NCI-H524 treated with DMSO at 0.1 percent for 48 hours (cell line): ENCODE measurements at regions not wholly inside any gene's neighbourhood (a gene's known extent, or its start where the extent isn't known, plus 50 kb on each side); places are given as distances from the start of the nearest gene placed in this dataset.
"Not testable (repeated sequence)": the region's sequence is repeated elsewhere in the genome, so short reads cannot be mapped to it uniquely, and the experiment has no call there.

Experiments used
- DNase-seq: peaks from one replicate; lab custom pipeline; 2025; lab: John Stamatoyannopoulos, UW

DNA sequence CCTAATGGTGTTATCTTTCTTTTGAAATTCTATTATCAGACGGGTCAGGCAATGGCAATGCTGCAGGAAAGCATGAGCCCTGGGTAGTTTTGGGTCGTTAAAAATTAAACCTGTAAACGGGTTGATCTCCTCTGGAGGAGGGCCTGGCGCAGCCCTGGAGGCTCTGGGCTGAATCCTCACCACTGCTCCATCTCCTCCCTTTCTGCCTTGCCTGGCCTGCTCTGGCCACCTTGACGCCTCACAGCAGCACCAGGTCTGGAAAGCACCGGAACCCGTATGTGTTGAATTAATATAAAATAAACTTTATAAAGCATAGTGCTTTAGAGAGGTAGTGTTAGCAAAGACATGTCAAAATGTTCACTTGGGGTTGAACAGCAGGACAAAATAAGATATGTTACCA is 316.1 kb downstream of the LNPK start:
- no peak for DNase-seq

DNA sequence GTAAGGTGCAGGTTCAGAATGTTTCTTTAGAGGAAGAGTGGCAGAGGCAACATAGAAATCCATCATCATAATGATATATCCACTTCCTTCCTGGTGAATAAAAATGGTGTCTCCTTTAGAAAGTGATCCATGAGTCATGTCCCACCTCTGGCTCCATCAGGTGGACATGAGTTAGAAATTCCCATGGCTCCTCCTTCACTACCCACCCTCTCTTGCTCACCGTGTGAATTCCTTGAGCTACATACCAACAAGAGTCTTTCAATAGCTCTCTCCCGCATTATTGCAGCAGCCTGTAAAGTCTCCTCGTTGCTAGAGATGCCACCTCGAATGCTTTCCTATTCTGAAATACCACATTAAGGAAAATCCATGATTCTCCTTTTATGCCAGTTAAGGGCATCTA is 317.6 kb downstream of the LNPK start:
- no peak for DNase-seq

DNA sequence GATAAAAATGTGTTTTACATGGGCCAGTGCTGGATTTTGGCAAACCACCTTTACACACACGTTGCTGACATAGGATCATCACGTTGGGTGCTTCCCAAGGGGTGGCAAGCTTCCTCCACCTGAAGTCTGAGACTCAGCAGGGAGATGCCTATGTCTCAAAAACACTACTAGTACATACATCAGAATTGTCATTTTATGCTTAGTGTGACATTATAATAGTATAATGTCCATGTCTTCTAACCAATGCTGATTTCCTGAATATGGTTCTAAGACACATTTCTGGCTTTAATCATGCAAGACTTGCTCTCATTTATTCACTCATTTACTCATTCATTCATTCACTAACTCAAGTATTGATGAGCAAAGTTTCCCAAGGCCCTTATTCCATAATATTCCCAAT is 322.3 kb downstream of the LNPK start:
- no peak for DNase-seq

DNA sequence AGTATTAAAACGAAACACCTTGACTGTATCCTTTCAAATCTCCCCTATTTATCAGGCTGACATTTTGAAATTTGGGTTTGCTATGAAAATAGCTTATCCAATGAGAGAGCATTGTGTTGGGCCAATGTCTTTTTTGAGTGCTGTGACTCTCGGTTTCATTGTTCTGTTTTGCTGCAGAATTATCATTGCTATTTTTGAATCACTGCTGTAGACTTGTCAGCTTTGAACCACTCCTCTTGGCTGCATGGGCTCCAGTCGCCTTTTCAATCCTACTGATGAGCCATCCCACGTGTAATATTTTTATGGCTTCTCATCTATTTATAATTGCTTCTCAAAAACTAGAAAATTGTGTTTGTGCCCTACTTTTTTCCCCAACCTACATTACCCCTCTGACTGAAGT is 322.8 kb downstream of the LNPK start:
- no peak for DNase-seq

DNA sequence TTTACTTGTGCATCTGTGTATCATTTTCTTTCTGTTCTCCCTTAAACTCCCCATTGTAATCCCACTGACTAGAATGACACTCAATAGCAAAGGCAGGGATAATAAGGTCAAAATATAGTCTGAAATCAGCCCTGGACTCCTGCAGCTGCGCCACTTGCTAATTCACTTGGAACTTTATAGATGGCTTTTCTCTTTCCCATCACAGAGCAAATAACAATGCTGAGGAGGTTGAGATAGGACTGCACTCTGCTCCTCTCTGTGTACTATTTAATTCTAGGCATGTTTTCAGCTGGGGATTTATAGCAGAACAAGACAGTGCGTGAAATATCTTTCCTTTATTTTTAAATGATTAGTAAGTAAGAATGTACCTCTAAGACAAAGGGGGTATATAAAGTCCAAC is 324.2 kb downstream of the LNPK start:
- no peak for DNase-seq

DNA sequence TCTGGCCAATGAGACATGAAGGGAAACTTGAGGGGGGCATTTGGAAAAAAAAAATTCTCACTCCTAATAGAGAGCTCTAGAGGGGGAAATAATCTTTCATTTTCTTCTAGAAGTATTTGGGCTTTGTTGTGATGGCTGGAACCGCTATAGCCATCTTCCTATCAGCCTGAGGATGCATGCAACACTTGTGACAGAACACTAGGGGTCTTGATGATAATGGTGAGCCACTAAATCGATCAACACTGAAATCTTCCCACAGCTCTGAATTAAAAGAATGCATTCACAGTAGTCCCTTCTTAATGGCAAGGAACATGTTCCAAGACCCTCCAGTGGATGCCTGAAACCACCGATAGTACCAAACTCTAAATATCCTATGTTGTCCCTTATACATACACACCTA is 325.3 kb downstream of the LNPK start:
- no peak for DNase-seq

DNA sequence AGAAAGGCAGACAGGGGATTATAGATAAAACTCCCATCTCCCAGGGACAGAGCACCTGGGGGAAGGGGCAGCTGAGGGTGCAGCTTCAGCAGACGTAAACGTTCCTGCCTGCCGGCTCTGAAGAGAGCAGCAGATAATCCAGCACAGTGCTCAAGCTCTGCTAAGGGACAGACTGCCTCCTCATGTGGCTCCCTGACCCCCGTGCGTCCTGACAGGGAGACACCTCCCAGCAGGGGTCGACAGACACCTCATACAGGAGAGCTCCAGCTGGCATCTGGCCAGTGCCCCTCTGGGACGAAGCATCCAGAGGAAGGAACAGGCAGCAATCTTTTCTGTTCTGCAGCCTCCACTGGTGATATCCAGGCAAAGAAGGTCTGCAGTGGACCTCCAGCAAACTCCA is 333.3 kb downstream of the LNPK start:
- DNase-seq = not testable (repeated sequence)

DNA sequence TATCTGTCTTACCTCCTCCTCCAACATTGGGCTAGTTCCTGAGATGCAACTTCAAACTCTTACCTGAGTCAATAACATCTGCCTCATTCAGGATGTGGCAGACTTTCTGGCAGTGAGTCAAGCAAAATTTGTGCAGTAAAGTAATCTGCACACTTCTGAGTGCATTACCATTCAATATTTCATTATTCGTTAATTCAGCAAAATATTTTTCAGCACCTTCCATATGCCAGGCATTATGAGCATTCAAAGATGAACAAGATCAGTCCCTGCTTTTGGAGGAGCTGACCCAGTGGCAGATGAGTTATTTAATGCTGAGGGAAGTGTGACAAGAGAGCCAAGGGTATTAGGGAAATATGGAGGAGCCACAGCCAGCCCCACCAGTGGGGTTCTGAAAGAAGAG is 339.7 kb downstream of the LNPK start:
- no peak for DNase-seq

DNA sequence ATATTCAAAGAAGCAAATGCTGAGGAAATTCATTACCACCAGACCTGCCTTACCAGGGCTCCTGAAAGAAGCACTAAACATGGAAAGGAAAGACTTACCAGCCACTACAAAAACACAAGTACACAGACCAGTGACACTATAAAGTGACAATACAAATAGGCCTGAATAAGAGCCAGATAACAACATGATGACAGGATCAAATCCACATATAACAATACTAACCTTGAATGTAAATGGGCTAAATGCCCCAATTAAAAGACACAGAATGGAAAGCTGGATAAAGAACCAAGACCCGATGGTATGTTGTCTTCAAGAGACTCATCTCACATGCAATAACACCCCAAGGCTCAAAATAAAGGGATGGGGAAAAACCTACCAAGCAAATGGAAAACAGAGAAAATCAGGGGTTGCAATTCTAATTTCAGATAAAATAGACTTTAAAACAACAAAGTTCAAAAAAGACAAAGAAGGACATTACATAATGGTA is 353.4 kb downstream of the LNPK start:
- no peak for DNase-seq

DNA sequence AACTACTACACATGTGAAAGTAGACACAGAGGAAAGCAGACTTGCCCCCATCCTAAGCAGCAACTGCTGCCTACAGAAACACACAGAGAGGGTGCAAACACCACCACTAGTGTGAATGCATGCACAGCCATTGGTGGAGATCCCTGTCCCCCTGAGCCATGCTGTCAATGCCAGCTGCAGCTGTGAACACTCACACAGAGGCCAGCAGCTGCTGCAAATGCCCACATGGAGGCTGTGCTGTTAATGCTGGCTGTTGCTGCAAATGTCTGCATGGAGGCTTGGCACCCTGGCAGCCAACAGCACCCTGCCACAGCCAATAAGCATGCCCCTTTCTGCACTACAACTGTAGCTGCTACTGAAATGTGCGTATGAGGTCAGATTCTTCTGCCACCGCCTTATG is 355.0 kb downstream of the LNPK start:
- DNase-seq = no peak

DNA sequence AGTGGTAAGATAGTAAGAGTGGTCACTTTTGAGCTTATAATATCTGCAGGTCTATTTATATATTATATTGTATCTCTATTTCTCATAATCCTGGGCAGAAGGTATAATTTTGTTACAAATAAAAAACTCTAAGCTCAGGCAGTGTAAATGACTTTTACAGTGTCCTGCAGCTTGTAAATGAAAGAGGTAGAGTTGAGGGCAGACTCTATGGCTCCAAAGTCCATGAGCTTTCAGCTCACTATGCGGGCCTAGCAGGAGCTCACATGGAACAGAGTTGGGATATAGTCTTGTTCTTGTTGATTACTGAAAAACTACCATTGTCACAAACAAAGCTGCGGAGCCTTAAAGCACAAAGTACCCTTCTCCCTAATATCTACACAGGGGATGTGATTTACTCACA is 361.4 kb downstream of the LNPK start:
- no peak for DNase-seq

DNA sequence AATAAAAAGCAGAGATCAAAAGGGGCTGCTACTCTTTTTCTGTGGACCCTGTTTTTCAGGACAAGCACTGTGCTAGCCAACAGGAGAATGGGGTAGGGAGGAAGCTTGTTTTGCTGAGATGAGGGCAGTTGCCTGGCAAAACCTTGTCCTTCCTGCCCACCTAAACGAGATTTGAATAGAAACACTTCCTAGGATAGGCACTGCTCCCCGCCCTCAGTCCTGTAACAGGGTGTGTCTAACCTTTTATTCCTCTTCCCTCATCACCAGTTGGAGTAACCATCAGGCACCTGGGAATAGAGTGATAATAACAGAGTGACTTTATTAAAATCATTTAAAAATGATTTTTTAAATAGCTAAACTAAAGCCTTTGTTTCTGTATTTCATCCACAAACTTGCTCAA is 368.8 kb downstream of the LNPK start:
- DNase-seq = no peak

DNA sequence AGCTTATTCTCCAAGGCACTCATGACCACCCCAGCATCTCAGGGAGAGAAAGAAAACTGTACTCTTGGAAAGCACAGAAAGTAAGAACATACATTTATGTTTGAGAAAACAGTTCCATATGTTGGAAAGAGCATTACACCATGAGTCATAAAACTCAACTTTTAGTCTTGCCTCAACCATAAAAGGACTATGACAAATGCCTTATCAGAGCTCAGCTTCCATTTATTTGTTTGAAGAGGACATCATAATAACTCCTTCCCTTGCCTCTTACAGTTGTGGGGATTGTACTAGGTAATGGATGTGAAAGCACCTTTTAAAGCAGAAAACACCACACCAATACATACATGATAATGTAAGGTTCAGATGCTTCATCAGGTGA is 370.8 kb downstream of the LNPK start:
- no peak for DNase-seq

DNA sequence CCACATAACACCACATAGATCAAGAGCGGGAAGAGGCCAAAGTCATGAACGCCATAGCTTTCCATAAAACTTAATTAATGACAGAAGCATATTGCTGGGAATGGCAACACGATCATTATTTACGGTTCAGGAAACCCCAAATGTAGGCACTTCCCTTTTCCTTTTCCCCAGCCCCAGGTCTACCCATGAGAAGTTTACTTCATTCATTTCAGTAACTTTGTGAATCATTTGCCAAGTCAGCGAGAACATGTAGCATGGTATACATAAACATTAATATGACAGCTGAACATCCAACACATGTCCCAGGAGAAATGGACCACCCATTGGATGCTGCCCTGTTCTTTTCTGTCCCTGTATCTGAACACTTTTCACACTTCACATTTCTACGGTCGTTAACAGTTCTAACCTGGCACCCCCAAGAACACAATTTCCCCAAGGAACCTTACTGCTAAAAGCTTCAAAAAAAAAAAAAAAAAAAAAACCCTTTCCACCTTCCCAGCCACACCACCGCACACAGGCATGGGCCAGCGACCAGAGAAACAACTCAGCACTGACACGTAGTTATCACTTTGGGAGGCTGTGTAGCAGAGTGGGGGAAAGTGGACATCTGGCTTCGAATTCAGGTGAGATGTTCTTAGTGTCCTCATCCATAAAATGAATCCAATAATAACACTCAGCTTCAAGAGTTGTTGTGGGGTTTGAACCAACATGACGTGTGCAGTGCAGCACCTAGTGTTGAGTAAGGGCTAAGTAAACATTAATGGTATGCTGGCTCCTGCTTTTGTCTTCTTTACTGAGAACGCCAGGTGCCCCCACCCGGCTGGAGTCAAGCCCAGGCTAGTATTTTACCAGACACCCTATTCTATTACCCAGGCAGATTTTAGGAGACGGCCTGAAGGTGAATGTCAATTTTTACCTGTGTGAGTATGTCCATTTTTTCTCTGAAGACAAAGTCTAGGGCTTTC is 371.5 kb downstream of the LNPK start:
- no peak for DNase-seq

DNA sequence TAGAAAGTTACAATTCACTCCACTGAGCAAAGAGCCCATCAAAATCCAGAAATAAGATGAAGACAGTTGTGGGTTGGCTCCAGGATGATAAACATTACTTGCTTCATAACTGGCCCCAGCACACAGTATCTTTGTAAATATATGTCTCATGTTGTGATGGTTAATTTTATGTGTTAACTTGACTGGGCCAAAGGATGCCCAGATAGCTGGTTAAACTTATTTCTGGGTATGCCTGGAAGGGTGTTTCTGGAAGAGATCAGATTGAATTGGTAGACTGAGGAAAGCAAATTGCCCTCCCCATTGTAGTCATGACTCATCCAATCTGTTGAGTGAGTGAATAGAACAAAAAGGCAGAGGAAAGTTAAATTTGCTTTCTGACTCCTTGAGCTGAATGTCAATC is 373.8 kb downstream of the LNPK start:
- no peak for DNase-seq

DNA sequence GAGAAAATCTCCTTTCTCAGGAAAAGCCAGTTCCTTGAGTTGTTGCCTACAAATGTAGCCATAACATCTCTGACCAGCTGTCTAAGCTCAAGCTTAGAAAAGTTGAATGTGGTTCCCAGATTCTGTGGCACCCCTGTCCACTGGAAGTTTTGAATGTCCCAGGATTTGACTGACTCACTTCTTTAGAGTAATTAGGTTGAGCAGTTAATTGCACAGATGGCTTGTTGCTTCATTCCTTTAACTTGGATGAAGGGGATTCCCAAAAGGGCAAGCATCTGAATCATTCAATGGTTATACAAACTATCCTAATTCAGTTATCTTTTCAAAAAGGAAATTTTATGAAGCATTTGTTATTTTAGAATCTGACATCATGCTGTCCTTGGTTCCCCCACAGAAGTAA is 374.7 kb downstream of the LNPK start:
- no peak for DNase-seq

DNA sequence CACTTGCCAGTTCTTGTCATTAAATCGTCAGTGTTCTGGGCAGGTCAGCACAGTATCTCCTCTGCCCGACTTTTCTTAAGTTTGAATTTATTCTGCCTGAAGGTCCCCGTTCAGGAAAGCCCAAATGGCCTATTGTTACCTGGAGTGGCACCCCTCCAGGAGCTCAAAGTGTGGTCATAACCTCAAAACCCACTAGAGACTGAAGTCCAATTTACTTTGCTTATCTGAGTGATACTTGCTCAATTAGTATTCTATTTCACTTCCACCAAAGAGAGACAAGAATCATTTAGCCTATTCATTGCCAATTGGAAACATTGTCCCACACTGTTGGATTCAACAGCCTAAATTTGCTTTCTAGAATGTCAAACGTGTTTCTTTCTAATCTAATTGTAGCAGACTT is 375.3 kb downstream of the LNPK start:
- no peak for DNase-seq

DNA sequence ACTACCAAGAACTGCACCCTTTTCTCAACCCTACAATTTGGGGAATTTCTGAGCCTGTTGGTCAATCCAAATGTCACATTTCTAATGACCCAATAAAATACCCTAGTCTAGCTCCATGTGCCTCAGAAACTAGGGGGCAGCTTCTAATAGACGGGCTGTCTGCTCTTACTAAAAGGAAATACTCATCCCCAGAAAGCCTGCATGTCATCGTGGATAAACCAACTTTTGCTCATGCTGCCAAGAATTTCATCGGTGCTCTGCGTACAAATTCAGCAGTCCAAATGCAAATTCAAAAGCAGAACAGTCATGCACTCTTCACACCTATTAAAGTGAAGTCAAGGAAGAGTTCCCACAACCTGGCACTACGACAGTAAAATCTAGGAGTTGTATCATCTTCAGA is 377.3 kb downstream of the LNPK start:
- no peak for DNase-seq

DNA sequence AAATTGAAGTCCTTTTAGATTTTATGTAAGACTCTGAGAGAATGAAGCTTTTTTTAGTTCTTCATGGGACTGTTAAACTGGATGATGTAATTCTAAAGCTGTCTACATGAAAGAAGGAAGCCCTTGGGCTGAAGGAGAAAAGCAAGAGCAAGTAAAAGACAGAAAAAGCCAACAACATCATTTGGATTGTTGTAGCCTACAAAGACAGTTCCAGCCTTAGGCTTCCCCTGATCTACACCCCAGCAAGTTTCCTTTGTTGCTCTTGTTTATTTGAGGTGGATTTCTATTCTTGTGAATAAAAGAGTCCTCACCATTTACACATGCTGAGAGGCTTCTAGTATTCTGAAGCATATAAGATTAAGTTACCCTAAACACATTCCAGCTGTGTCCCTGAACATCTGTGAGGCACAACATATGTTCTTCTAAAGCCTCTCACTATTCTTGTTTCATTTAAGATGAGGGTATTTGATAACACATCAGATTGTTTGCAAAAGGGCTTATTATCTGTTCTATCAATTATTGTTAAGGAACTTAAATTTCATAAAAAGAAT is 377.8 kb downstream of the LNPK start:
- no peak for DNase-seq

DNA sequence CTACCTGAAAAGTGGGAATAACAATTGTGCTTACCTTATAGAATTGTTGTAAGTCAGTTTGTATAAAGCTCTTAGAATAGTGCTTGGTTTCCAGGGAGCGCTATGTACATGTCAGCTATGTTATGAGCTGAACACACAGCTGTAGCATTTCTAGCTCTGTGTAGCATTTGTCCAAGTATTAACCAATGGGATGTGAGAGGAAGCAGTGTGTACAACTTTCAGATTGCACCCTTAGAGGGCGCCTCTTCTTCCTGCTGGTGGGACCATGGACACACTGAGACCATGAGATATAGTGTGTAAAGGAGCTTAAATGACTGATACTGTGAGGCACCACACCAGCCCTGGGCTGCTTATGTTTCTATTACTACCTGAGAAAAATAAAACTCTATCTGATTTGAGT is 380.2 kb downstream of the LNPK start:
- no peak for DNase-seq

DNA sequence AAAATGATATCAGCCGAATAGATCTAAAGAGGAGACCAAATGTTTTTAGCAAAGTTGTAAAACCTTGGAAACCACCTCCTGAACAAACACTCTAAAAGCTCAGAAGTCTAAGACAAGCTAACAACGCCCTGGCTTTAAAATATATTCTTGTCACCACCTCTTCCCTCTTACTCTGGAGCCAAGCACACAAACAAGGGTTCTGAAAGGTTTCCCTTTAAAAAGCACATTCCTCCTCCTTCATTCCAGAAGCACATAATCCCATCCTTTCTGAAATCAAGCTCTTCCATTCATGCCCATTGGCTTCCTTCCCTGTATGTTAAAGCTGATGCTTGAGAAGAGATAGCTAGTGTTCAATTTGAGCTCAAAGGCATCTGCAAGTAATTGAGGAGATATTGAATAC is 382.0 kb downstream of the LNPK start:
- DNase-seq = no peak

DNA sequence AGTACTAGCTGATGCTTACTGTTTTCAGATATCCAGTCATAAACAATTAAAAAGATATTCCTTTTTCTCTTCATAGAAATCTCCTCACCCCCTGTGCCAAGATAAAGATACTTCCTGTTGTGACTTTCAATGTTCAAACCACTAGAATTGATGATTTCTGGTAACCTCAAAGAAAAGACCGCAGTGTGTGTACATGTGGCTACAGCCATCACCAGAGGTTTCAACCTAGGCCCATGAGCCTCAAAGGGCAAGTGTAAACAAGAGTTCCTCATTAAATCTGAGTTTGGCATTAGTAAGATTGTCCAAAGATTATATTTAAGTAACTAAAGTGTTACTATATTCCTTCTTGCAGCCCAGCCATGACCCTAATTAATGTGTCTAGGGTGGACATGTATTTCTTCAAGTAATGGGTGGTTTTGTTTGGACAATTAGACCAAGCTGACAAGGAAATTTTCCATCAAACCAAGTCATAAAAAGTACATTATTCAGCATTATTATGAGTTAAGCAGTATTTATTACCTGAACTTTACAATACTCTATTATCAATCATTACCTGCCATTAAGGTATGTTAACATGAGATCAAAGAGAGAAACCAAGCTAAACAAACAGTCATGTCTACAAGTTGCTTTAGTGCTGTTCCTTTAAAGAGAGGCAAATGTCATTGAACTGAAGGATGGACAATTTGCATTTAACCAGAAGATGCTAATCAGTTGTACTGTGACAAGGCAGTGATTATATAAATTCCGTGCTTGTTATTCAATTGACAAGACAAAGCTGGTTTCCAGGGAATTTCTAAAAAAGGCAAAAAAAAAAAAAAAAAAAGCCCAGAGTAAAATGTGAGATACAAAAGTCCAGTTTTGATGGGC is 382.7 kb downstream of the LNPK start:
- DNase-seq = no peak

DNA sequence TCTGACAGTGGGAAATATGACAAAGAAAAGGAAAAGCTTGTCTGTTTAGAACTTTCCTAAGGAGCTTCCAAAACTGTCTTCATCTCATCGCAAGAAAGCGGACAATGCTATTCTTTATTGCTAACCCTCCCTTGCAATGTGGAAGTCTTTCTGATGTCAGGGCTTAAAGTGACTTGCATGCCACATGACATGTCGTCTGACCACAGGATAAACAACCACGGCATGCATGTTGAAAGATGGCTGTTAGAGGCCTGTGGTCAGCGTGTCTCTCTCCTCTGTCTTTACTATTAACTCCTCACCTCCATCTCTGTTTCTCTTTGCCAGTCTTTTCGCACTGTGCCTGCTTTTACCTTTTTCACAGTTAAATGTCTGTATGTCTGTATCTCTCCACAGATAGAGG is 389.8 kb downstream of the LNPK start:
- DNase-seq = no peak
